ENCODE measurements at regions not wholly inside any gene's neighbourhood (a gene's known extent, or its start where the extent isn't known, plus 50 kb on each side); places are given as distances from the start of the nearest gene placed in this dataset.

GRCh38 chr12:124177276-124177950 lies 117.5 kb upstream of the RFLNA start:
- intact Hi-C loops (cut with DNase I) = no loop called here
- DNase-seq (ENCODE audit: low spot score) = no peak

DNA sequence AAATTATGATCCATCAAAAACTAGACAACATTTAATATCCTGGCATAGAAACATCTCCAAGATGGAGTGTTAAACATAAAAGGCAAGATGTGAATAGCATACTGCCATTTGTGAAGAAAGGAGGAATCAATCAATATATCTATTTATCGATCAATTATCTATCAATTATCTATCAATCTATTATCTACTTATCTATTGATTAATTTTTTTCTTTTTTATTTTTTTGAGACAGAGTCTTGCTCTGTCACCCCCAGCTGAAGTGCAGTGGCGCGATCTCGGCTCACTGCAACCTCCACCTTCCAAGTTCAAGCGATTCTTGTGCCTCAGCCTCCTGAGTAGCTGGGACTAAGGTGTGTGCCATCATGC lies 117.0 kb upstream of the RFLNA start:
- intact Hi-C loops (cut with DNase I) = no loop called here
- DNase-seq (ENCODE audit: low spot score) = no peak

GRCh38 chr12:124179936-124180607 lies 114.8 kb upstream of the RFLNA start:
- intact Hi-C loops (cut with DNase I) = no loop called here
- no peak for DNase-seq (ENCODE audit: low spot score)

- DNase-seq (ENCODE audit: low spot score) = no peak
- intact Hi-C loops (cut with DNase I) = loop anchor here in 1 of 2 donors (2.0 kb wide), 1 partner anchor 76 kb away; no protein-coding TSS in a partner anchor
Measured at GRCh38 chr12:124183172-124183571, 111.7 kb upstream of the RFLNA start.

- no peak for DNase-seq (ENCODE audit: low spot score)
- intact Hi-C loops (cut with DNase I) = no loop called here
Measured at GRCh38 chr12:124184456-124184855, 110.4 kb upstream of the RFLNA start.

DNA sequence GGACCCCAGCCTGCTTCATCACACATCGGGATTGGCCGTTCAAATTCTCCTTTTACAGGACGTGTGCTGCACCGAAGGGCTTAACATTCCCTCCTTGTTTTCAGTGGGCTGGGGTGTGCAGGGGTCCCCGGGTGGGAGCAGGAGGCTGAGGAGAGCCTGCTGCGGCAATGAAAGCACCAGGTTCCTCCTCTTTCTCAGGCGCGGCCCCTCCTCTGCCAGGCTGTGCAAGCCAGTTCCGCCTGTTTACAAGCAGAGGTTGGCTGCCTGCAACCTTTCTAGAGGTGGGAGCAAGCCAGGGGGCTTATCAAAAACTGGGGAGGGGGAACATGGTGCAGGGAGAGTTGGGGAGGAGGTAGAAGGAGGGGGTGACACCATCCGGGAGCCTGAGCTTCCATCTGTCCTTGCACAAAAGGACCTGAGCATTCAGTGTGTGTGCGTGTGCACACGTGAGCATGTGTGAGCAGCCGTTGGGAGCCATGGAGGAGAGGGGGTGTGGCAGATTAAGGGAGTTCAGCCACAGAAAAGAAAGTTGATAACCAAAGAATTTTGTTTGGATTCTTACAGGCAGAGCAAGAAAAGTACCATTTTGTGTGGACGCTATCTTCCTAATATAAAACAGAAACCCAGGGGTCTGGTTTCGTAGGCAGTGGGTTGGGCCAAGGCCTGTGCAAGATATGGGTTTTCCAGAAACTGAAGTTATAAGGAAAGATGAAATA lies 108.8 kb upstream of the RFLNA start:
- no peak for DNase-seq (ENCODE audit: low spot score)
- intact Hi-C loops (cut with DNase I) = no loop called here

DNA sequence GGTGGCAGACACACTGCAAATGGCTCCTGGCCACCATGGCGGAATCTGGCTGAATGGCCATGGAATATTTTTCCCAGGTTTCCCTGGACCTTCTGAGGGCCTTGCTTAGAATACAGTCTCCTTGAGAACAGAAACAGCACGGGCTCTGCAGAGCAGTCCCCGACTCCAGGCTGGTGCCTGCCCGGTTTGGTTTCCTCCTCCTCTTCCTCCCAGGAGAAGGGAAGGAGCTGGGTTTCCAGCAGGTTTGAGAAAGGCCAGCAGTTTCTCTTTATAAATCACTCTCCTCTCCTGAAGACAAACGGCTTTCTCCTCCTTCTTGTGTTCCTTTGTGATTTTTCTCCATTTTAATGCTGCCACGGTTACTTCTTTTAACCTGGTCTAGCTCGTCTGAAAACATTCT lies 106.8 kb upstream of the RFLNA start:
- DNase-seq (ENCODE audit: low spot score) = no peak
- intact Hi-C loops (cut with DNase I) = no loop called here

- DNase-seq (ENCODE audit: low spot score) = no peak
Measured at GRCh38 chr12:124188561-124189405, 106.1 kb upstream of the RFLNA start.

GRCh38 chr12:124190312-124191023 lies 104.4 kb upstream of the RFLNA start:
- no peak for DNase-seq (ENCODE audit: low spot score)
- intact Hi-C loops (cut with DNase I) = no loop called here

More at GRCh38 chr12:124188561-124189405, 106.1 kb upstream of the RFLNA start:
- intact Hi-C loops (cut with DNase I) = no loop called here

GRCh38 chr12:124191024-124191359 lies 103.9 kb upstream of the RFLNA start:
- no peak for DNase-seq (ENCODE audit: low spot score)
- intact Hi-C loops (cut with DNase I) = no loop called here

DNA sequence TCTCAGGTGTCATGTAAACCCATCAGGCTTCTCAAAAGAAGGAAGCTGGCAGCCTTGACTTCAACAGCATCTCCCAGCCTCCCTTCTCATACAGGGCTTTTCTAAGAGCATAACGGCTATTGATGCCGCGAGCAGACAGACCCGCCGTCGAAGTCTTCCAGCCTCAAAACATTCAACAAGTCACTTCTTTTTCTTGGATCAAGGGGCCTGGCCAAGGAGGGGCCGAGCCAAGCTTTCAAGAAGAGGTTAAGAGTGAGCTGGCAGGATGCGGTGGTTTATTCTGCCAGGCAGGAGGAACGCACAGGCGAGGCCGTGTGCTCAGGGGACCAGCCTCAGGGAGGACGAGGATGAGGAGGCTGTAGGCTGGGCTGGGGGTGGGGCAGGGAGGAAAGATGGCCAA lies 102.9 kb upstream of the RFLNA start:
- no peak for DNase-seq (ENCODE audit: low spot score)
- intact Hi-C loops (cut with DNase I) = no loop called here

DNA sequence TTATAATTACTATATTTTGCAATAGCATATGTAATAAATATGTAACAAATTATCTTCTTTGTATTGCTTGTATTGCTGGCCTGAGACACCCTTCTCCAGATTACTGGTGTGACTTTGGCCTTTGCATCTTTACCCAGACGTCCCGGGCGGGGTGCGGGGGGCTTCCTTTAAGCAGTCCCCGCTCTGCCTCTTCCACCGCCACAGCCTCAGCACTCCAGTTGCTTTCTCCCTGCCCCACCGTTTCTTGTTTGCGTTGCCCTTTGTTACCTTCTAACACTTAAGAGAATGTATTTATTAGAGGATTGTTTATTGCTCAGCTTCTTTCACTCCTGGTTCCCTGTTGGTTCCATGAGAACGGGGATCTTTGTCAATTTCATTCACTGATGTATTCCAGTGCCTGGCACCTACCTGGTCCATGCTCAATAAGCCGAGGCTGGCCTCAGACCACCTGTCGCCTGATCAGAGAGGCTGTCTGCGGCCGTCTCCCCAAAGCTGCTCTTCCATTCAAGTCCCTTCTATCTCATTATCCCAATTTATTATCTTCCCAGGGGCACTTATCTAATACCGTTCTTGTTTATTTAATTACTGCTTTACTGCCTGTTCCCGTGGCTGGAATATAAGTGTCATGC lies 100.5 kb upstream of the RFLNA start:
- intact Hi-C loops (cut with DNase I) = no loop called here

GRCh38 chr12:124194893-124195566 lies 99.9 kb upstream of the RFLNA start:
- intact Hi-C loops (cut with DNase I) = no loop called here
- no peak for DNase-seq (ENCODE audit: low spot score)

More for the DNA sequence above, 100.5 kb upstream of the RFLNA start:
- no peak for DNase-seq (ENCODE audit: low spot score)

GRCh38 chr12:124195567-124195942 lies 99.3 kb upstream of the RFLNA start:
- no peak for DNase-seq (ENCODE audit: low spot score)
- intact Hi-C loops (cut with DNase I) = no loop called here

- no peak for DNase-seq (ENCODE audit: low spot score)
- intact Hi-C loops (cut with DNase I) = no loop called here
Measured at GRCh38 chr12:124196236-124196635, 98.7 kb upstream of the RFLNA start.

- no peak for DNase-seq (ENCODE audit: low spot score)
- intact Hi-C loops (cut with DNase I) = no loop called here
Measured at GRCh38 chr12:124201248-124201647, 93.6 kb upstream of the RFLNA start.

DNA sequence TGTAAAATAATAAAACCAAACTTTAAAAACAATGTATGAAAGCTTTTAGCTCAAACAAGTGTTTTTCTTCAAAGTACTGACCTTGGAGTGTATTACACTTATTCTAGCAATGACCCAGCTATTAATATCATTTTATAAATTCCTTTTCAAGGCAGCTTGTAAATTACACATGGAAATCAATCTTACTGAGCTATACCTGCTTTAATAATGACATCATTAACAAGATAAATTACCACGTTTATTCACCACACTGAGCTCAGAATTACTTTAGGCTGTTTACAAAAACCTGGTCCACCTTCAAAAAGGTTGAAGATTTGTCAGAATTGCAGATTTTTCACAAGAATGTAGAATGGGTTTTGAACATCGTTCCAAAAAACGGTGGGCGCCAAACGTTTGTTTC lies 91.7 kb upstream of the RFLNA start:
- no peak for DNase-seq (ENCODE audit: low spot score)
- intact Hi-C loops (cut with DNase I) = no loop called here

DNA sequence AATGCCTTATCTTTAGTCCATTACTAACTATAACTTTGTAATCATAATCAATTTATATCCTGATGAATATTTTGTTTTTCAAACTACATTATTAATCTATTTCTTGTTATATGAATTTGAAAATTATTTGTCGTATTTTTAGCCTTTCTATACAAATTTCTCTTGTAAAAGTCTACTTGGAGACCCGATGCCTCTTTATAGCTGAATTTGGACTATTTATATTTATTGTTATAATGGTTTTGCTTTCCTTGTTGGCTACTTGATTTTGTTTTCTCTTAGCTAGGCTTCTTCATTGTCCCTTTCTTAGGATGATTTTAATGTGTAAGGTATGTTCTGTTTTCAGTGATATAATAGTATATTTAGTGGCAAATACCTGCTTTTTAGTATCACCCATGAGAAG lies 89.5 kb upstream of the RFLNA start:
- DNase-seq (ENCODE audit: low spot score) = no peak

More for the DNA sequence above, 89.5 kb upstream of the RFLNA start:
- intact Hi-C loops (cut with DNase I) = no loop called here
